T-helper 2 cell treated with Interferon-gamma antibody and Interleukin-4, amounts not matched to agents 100 ng/mL and 5 ng/mL, for 36 hours (primary cell): ENCODE measurements at regions not wholly inside any gene's neighbourhood (a gene's known extent, or its start where the extent isn't known, plus 50 kb on each side); places are given as distances from the start of the nearest gene placed in this dataset.
"Not testable (repeated sequence)": the region's sequence is repeated elsewhere in the genome, so short reads cannot be mapped to it uniquely, and the experiment has no call there.

Experiments
- intact Hi-C: fragments of 100-400 bp; cut with micrococcal nuclease; formaldehyde crosslinking; loops from one replicate; pipeline ENCODE4 v1.15.1; 2023

DNA sequence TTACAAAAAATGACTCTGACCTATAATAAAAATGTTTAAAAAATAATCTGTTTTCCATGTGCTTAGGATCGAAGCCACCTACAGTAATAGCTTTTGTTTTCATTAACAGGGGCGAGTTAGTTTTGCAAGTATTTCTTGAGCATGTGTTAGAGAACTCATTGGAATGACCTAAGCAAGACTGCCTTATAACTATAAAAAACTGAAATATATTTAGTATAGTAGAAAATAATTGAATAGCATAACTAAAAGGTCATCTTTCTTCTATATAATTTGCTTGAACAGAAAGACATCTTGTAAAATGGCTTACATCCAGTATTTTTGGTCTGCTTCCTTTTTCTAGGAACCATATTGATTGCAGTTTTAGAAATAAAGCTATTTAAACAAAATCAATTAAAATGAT lies 241.5 kb upstream of the NRIP1 start:
- intact Hi-C loops = no loop called here

DNA sequence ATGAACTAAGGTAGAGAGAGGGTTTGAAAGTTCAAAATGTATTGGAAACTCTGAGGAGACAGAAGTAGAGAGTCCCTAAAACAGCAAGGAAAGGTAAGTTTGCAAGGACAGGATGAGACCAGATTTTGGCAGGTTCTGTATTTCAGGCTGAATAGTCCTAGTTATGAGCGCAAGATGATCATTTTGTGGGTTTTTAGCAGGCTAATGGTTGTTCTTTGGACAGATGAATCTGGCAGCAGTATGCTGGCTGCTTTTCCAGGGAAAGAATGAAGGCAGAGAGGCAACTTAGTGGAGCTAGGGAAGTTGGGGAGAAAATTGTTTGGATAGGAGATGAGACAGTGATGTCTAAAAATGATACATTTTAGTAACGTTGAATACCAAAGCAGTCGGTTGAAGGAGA lies 243.5 kb upstream of the NRIP1 start:
- intact Hi-C loops = no loop called here

DNA sequence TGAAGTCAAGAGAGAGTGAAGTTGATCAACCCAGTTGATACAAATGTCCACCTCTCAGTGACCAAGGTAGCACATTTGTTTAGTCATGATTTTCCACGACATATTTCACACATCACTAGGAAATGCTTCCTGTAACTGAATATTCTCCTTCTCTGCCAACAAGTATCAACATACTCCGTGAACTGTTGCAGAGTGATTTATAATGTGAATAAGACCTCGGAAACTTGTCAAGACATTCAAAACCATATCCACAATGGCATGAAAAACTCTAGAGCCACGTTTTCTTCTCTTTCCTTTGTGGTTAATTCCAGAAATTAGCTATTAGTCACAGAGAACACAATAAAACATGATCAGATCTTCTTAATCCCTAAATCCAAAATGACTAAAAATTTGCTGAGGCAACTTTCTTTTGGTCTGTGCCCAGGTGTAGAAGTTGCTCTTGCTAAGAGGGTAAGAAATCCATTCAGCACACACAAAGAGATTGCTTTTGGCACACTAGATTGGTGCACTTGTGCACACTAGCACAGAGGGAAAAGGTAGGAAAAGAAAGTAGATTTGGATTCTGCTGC lies 244.3 kb upstream of the NRIP1 start:
- intact Hi-C loops = no loop called here

GRCh38 chr21:15309721-15310120 lies 244.9 kb upstream of the NRIP1 start:
- intact Hi-C loops = no loop called here

DNA sequence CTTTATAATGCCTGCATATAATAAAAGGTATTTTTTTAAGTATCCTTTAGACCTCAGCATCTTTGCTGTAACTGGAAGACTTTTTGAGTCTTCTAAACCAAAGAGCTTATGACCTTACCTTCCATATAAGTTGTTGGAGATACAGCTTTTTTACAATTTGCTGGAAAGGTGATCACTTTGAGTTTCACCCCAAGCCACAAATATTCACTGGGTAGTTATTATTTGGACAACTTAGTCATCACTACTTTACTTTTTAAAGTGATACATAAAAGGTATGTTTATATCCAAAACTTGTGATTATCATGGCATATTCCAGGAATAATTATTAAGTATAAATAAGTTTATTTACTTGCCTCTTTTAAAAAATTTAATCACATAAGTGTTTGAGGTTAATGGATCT lies 246.7 kb upstream of the NRIP1 start:
- intact Hi-C loops = no loop called here

DNA sequence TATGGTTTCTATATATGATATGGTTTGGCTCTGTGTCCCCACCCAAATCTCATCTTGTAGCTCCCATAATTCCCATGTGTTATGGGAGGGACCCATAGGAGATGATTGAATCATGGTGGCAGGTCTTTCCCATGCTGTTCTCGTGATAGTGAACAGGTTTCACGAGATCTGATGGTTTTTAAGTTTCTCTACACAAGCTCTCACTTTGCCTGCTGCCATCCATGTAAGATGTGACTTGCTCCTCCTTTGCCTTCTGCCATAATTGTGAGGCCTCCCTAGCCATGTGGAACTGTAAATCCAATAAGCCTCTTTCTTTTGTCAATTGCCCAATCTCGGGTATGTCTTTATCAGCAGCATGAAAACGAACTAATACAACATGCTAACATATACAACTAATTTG lies 252.2 kb upstream of the NRIP1 start:
- intact Hi-C loops = not testable (repeated sequence)

DNA sequence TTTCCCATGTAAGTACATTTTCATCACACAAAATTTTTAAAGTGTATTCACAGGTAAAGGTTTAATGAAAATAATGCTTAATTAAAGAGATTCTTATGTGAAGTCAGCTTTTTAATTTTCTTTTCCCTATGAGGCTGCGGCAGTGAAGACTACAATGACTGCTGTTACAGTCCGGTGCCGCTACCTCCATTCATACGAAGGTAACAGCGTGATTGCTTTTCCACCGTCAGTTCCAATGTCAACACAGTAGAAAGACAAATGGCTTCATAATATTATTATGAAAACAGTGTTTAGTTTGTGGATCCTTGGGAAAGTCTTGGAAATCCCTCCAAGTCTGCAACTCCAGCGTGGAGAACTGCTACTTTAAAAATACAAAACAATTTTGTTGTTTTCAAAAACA lies 254.9 kb upstream of the NRIP1 start:
- intact Hi-C loops = no loop called here

- intact Hi-C loops = no loop called here
These were observed 259.7 kb upstream of the NRIP1 start for GRCh38 chr21:15324542-15324941.

- intact Hi-C loops = no loop called here
These were observed 261.4 kb upstream of the NRIP1 start for GRCh38 chr21:15326032-15326867.

- intact Hi-C loops = no loop called here
These were observed 263.0 kb upstream of the NRIP1 start for GRCh38 chr21:15327637-15328265.

DNA sequence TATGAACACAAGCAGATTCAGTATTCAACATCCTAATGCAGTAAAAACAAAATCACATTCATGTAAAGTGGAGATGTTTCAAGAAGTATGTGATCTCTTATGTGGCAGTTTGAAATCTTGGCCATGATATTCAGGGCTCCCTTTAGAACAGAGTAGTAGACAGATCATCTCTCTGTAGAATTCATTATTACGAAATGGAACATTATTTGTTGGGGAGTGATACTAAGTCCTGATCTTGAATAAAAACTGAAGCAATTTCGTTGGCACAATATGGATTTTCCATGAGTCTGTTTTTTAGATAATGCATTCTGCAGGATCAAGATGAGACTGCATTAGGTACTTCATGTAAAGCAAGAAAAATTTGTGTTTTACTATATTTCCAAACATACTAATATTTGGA lies 264.4 kb upstream of the NRIP1 start:
- intact Hi-C loops = no loop called here

GRCh38 chr21:15330872-15331271 lies 266.1 kb upstream of the NRIP1 start:
- intact Hi-C loops = no loop called here

GRCh38 chr21:15332572-15332971 lies 267.8 kb upstream of the NRIP1 start:
- intact Hi-C loops = no loop called here

DNA sequence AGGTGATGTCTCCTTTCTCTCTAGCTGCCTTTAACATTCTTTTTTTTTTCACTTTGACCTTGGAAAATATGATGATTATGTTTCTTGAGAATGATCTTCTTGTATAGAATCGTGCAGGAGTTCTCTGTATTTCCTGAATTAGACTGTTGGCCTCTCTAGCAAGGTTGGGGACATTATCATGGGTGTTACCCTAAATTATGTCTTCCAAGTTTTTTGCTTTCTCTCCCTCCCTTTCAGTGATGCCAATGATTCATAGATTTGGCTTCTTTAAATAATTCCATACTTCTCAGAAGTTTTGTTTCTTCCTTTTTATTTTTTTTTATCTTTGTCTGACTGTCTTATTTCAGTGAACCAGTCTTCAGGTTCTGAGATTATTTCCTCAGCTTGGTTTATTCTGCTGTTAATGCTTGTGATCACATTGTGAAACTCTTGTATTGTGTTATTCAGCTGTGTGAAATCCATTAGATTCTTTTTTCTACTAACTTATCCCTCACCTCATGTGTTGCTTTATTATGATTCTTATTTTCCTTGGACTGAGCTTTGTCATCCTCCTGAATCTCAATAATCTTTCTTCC lies 268.4 kb upstream of the NRIP1 start:
- intact Hi-C loops = no loop called here

DNA sequence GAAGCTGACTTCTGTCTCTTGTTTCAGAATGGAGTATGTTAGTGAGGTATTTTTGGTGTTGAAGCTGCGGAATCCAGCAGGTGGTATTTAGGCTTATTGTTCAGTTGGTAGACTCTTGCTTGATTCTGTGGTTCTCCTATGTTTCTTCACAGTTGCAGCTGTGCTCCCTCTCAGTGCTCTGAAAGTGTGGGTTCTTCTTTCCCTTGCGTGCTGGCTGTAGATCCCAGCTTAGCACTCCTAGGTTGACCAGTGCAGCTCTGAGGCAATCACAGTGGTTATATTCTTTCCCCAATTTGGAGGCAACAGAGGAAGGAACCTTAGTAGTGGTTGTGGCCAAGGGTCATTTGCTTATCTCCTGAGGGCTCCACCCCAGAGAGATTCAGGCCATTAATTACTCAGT lies 269.2 kb upstream of the NRIP1 start:
- intact Hi-C loops = no loop called here

DNA sequence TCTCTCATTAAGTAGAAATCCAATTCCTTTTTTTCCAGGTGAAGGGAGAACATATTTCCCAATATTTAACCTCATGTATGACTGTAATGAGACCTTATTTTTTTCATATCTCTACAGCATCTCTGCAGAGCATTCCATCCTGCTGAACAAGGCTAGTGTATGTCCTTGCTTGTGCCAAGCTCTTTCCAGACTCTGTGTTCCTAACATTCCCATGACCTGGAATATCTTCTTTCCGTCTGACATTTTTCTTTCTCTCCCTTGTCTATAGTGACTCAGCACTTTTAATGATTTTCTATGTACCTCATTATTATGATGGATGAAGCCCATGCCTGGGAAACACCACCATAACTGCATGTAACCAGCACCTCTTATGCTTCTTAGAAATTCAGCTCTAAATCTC lies 278.3 kb upstream of the NRIP1 start:
- intact Hi-C loops = no loop called here

- intact Hi-C loops = no loop called here
These were observed 287.2 kb upstream of the NRIP1 start for GRCh38 chr21:15352009-15352408.

DNA sequence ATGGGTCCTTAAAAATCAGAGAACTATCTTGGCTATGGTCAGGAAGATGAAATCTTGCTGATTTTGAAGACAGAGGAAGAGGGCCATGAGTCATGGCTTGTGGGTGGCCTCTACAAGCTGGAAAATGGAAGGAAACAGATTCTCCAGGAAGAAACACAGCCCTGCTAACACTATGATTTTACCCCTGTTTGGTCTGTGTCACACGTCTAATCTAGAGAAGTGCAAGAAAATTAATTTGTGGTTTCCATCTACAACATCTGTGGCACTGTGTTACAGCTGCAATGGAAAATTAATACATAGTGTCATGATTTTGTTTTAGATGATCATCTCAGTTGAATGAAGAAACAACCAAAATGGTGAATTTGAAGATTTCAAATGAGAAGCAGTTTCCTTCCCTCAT lies 288.7 kb upstream of the NRIP1 start:
- intact Hi-C loops = no loop called here

DNA sequence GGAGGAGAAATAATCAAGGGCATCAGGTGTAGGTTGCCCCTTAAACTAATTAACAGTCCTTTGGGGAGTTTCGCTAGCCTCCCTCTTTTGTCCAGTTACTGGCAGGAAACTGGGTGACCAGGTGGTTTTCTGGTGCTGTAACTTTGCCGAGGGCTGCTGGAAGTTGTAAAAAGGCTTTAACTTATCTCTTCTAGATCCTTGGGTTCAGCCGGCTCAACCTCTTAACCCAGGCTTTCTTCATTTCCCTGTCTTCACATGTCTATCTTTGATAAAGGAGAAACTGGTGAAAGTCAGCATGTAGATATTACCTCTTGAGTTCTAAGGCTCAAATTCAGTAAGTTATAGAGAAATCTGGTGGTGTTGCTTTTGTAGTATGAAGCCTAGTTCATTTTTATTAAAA lies 289.7 kb upstream of the NRIP1 start:
- intact Hi-C loops = no loop called here

DNA sequence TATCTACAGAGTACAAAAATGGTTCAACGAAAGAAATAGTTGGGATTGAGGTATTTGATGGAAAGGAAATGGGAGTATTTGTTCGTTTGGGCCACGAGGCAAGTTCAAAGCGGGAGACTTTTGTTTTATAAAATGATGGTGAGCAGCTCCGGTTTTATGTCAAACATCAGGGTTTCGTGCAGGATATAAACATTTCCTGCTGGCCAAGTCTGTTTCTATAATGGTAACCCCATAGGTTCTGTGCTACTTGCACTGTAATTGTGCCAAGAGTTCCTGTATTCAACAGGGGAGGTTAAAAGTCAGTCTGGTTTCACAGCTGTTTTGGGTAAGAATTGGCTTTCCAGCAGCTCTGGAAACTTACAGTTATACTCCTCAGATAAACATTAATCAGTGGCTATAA lies 290.3 kb upstream of the NRIP1 start:
- intact Hi-C loops = no loop called here

DNA sequence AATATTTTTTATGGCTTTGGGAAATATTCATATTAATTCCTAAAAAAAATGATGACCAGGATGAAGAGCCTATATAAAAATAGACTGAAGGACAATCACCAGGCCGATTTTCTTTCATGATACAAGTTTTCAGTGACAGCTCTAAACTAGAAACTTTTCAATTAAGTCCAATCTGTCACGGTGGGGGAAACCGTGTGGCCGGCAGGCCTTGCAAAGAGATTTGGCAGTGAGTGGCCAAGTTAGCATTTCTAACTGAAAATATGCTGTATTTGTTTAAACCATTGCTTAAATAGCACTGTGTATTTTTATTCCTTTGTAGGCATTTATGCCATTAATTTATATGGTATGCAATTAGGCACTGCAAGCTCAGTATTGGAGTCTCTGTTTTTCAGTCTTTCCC lies 294.5 kb upstream of the NRIP1 start:
- intact Hi-C loops = no loop called here

GRCh38 chr21:15362458-15362857 lies 297.7 kb upstream of the NRIP1 start:
- intact Hi-C loops = no loop called here

DNA sequence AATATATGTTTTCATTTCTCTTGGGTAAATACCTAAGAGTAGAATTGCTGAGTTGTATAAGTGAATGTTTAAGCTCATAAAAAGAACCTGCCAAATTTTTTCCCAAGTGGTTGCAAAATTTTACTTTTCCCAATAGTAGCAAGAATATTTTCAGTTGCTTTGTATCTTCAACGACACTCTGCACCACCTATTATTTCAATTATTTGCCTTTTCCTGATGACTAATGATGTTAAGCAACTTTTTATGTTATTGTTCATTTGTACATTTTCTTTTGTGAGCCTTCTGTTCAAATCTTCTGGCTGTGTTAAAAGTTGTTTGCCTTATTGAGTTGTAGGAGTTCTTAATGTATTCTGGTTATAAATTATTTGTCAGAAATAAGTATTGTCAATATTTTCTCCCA lies 299.1 kb upstream of the NRIP1 start:
- intact Hi-C loops = no loop called here
